GM19372 (cell line): ENCODE measurements at regions not wholly inside any gene's neighbourhood (a gene's known extent, or its start where the extent isn't known, plus 50 kb on each side); places are given as distances from the start of the nearest gene placed in this dataset.
"Not testable (repeated sequence)": the region's sequence is repeated elsewhere in the genome, so short reads cannot be mapped to it uniquely, and the experiment has no call there.

ENCODE experiments used
- ATAC-seq: cut with Tn5 transposase; IDR thresholded peaks from one replicate; pipeline ENCODE4 v1.9.1; 2021; ENCODE audit warnings: mild to moderate bottlenecking, low read depth, moderate library complexity; ENCODE audit not compliant: unreplicated experiment

- ATAC-seq: no peak
These were observed 147.3 kb upstream of the TCF4 start for GRCh38 chr18:55735199-55735855.

GRCh38 chr18:55732227-55733106, 144.5 kb upstream of the TCF4 start:
- ATAC-seq: no peak

GRCh38 chr18:55731594-55732042, 143.6 kb upstream of the TCF4 start:
- no peak for ATAC-seq

GRCh38 chr18:55721006-55721405, 133.0 kb upstream of the TCF4 start:
- not testable (repeated sequence) for ATAC-seq

GRCh38 chr18:55713707-55714106, 125.7 kb upstream of the TCF4 start:
- ATAC-seq: no peak

GRCh38 chr18:55706898-55707297, 118.9 kb upstream of the TCF4 start:
- no peak for ATAC-seq

GRCh38 chr18:55699233-55699765, 111.3 kb upstream of the TCF4 start:
- no peak for ATAC-seq

GRCh38 chr18:55696811-55697210, 108.8 kb upstream of the TCF4 start:
- no peak for ATAC-seq

- no peak for ATAC-seq
These were observed 107.1 kb upstream of the TCF4 start for GRCh38 chr18:55695091-55695490.

GRCh38 chr18:55694291-55694690, 106.3 kb upstream of the TCF4 start:
- ATAC-seq: no peak

- no peak for ATAC-seq
These were observed 100.0 kb upstream of the TCF4 start for GRCh38 chr18:55688030-55688429.

GRCh38 chr18:55687106-55687505, 99.1 kb upstream of the TCF4 start:
- no peak for ATAC-seq

- no peak for ATAC-seq
These were observed 97.6 kb upstream of the TCF4 start for GRCh38 chr18:55685638-55686037.

GRCh38 chr18:55672574-55673361, 84.8 kb upstream of the TCF4 start:
- no peak for ATAC-seq

GRCh38 chr18:55665506-55665905, 77.5 kb upstream of the TCF4 start:
- ATAC-seq: no peak

- not testable (repeated sequence) for ATAC-seq
These were observed 76.9 kb upstream of the TCF4 start for GRCh38 chr18:55664758-55665400.

GRCh38 chr18:55663891-55664290, 75.9 kb upstream of the TCF4 start:
- ATAC-seq: no peak

- ATAC-seq: no peak
These were observed 70.6 kb upstream of the TCF4 start for GRCh38 chr18:55658598-55658997.

GRCh38 chr18:55657572-55658331, 69.8 kb upstream of the TCF4 start:
- no peak for ATAC-seq

GRCh38 chr18:55654986-55655385, 67.0 kb upstream of the TCF4 start:
- no peak for ATAC-seq
